Stomach (tissue), 8 donors: ENCODE measurements at regions not wholly inside any gene's neighbourhood (a gene's known extent, or its start where the extent isn't known, plus 50 kb on each side); places are given as distances from the start of the nearest gene placed in this dataset.
"Not testable (repeated sequence)": the region's sequence is repeated elsewhere in the genome, so short reads cannot be mapped to it uniquely, and the experiment has no call there.

Source experiments
- DNase-seq, 2 donors: peaks; one replicate each; pipeline versions ENCODE4 v3.0.0 to v3.0.0-alpha.2; 2013 to 2019
- H3K27ac ChIP-seq, 5 donors: fragments of 200-600 bp in 4 of 5; sonication (generic) in 4 of 5; one replicate each; pipeline ENCODE4 v1.5.1; 2013 to 2019; ENCODE audit warnings: mild to moderate bottlenecking in 1 of 5, moderate library complexity in 1 of 5
- H3K27me3 ChIP-seq, 3 donors: fragments of 200-600 bp; sonication (generic); one replicate each; pipeline ENCODE4 v1.5.1; 2017 to 2019; ENCODE audit warnings: mixed run types in 1 of 3
- H3K36me3 ChIP-seq, 4 donors: fragments of 200-600 bp; sonication (generic); 1 replicate in 3 of 4; 2 replicates in 1 of 4; pipeline ENCODE4 v1.5.1; 2016 to 2019
- H3K4me1 ChIP-seq, 4 donors: fragments of 200-600 bp; sonication (generic); one replicate each; pipeline ENCODE4 v1.5.1; 2016 to 2019
- H3K4me3 ChIP-seq, 4 donors: fragments of 200-600 bp; sonication (generic) in 3 of 4; one replicate each; pipeline ENCODE4 v1.5.1; 2016 to 2019; ENCODE audit warnings: mild to moderate bottlenecking in 1 of 4
- H3K9me3 ChIP-seq, 4 donors: fragments of 200-600 bp; sonication (generic); one replicate each; pipeline ENCODE4 v1.5.1; 2016 to 2019
- EP300 ChIP-seq: sonication (generic); formaldehyde crosslinking; IDR thresholded peaks from one replicate; pipeline ENCODE4 v1.6.1; 2017; ENCODE audit warnings: antibody characterized with exemption
- POLR2A ChIP-seq, 4 donors: fragments of 450-650 bp; IDR thresholded peaks; one replicate each; pipeline ENCODE4 v1.6.1; 2016; ENCODE audit warnings: antibody characterized with exemption in 4 of 4, control low read depth in 2 of 4, mild to moderate bottlenecking in 1 of 4, moderate library complexity in 1 of 4
- POLR2AphosphoS5 ChIP-seq, 3 donors: sonication (generic); formaldehyde crosslinking; IDR thresholded peaks; one replicate each; pipeline ENCODE4 v1.6.1; 2016; ENCODE audit warnings: antibody characterized with exemption in 3 of 3
- WGBS, 5 donors: extraction: QIAGEN DNeasy Blood & Tissue Kit in 3 of 5; methylation state at CpG; one replicate each; pipeline versions ENCODE4 v1.1.5 to v1.1.7; 2013 to 2018; 5-methylcytosine and 5-hydroxymethylcytosine counted together
- intact Hi-C: fragments of 100-400 bp; cut with DNase I; formaldehyde crosslinking; loops from one replicate; pipeline ENCODE4 v1.15.1; 2023; ENCODE audit warnings: low total_unique reads
- TF ChIP-seq, protein P1 (sequence below), 7 experiments: fragments of 450-650 bp in 4 of 7; fragments of 200-600 bp in 3 of 7; sonication (generic) in 3 of 7; IDR thresholded peaks; one replicate each; pipeline ENCODE4 v1.5.1; 2016 to 2019; ENCODE audit warnings: antibody characterized with exemption in 7 of 7, control low read depth in 2 of 7, mild to moderate bottlenecking in 1 of 7
- donor health status: healthy with polysubstance abuse.
- donor health status: Bipolar disorder and iron deficiency.
- donor health status: healthy.

DNA sequence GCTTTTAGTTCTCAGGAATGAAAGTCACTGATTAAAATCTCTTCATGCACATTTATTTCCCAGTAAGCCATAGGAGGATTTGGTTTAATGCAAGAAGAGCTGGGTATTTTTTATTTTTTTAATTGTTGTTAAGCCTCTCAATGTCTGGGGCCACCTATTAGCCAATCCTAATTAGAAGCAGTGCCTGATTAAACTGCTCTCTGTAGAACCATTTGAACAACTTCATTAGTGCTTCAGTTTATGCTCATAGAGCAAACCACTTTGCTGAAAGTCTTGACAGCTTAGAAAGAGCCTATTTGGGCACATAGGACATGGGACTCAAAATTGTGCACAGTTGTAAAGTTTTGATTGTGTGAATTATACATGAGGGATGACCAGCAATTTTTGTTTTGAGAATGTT lies 548.9 kb downstream of the FRK start:
- H3K9me3 ChIP-seq, result no peaks in the 10 kb centered on the region
- intact Hi-C loops, result no loop called here
- H3K36me3 ChIP-seq, result no peaks in the 10 kb centered on the region
- no peaks in the 10 kb centered on the region for H3K27me3 ChIP-seq
- TF ChIP-seq, protein P1, sequence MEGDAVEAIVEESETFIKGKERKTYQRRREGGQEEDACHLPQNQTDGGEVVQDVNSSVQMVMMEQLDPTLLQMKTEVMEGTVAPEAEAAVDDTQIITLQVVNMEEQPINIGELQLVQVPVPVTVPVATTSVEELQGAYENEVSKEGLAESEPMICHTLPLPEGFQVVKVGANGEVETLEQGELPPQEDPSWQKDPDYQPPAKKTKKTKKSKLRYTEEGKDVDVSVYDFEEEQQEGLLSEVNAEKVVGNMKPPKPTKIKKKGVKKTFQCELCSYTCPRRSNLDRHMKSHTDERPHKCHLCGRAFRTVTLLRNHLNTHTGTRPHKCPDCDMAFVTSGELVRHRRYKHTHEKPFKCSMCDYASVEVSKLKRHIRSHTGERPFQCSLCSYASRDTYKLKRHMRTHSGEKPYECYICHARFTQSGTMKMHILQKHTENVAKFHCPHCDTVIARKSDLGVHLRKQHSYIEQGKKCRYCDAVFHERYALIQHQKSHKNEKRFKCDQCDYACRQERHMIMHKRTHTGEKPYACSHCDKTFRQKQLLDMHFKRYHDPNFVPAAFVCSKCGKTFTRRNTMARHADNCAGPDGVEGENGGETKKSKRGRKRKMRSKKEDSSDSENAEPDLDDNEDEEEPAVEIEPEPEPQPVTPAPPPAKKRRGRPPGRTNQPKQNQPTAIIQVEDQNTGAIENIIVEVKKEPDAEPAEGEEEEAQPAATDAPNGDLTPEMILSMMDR (IDR thresholded peaks at IDR 0.05), result no peak
- TF ChIP-seq POLR2AphosphoS5 (IDR thresholded peaks at IDR 0.05), result no peak
- no peak overlapping the region for H3K4me3 ChIP-seq
- no peaks in the 10 kb centered on the region for H3K4me1 ChIP-seq
- no peak overlapping the region for H3K27ac ChIP-seq
- no peak for DNase-seq

DNA sequence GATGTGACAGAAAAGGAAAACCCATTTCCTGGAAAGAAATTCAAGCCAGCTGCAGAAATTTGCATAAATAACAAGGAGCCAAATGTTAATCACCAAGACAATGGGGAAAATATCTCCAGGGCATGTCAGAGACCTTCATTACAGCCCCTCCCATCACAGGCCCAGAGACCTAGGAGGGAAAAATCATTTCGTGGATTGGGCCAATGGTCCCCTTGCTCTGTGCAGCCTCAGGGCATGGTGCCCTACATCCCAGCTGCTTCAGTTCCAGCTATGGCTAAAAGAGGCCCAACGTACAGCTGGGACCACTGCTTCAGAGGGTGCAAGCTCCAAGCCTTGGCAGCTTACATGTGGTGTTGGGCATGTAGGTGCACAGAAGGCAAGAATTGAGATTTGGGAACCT lies 558.3 kb downstream of the FRK start:
- WGBS, 5 donors, result 56 to 66% (median 59%) methylated on average over 2 of the region's 2 CpGs
- H3K4me3 ChIP-seq, H3K9me3 ChIP-seq: not testable (repeated sequence)

DNA sequence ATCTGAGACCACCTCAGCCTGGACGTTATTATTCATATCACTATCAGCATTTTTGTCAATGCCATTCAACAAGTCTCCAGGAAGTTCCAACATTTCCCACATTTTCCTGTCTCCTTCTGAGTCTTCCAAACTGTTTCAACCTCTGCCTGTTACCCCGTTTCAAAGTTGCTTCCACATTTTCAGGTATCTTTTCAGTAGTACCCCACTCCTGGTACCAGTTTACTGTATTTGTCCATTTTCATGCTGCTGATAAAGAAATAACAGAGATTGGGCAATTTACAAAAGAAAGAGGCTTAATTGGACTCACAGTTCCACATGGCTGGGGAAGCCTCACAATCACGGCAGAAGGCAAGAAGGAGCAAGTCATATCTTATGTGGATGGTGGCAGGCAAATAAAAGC lies 565.5 kb downstream of the FRK start:
- WGBS, 5 donors, result 81 to 87% (median 85%) methylated on average over 3 of the region's 3 CpGs
- no peak overlapping the region for H3K4me3 ChIP-seq
- intact Hi-C loops, result no loop called here
- H3K27ac ChIP-seq, result no peak overlapping the region
- H3K9me3 ChIP-seq, result peaks cover 0 to 28% (median 12%) of the 10 kb centered on the region in 4 donors
- no peak for DNase-seq
- H3K27me3 ChIP-seq, result no peaks in the 10 kb centered on the region
- H3K36me3 ChIP-seq, result no peaks in the 10 kb centered on the region
- TF ChIP-seq POLR2AphosphoS5 (IDR thresholded peaks at IDR 0.05) (no peak), POLR2A (IDR thresholded peaks at IDR 0.05) (no peak), EP300 (no peak)
- TF ChIP-seq, protein P1 (IDR thresholded peaks at IDR 0.05), result no peak
- H3K4me1 ChIP-seq, result no peaks in the 10 kb centered on the region

More for the DNA sequence above, 558.3 kb downstream of the FRK start:
- H3K27ac ChIP-seq, H3K36me3 ChIP-seq, H3K27me3 ChIP-seq, H3K4me1 ChIP-seq, DNase-seq, intact Hi-C loops: not testable (repeated sequence)

DNA sequence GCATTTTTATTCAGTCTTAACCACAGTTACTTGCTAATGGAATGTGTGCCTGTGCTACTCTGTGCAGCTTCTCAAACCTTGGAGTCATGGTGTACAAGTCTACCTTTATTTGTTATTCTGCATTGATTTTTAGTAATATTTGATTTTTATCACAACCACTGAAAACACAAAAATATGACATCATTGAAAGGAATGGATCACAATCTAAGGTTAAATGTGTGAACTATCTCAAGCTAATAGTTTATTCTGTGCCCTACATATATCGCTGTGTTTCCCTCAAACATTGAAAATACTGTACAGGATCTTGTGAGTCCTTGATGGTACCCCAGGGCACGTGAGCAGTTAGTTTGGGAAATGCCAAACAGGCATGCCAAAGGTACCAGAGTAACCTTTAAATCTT lies 573.4 kb downstream of the FRK start:
- Histone ChIP-seq H3K9me3 (peaks cover 0 to 1% (median 0%) of the 10 kb centered on the region in 4 donors), H3K27me3 (no peaks in the 10 kb centered on the region), H3K27ac (no peak overlapping the region), H3K36me3 (no peaks in the 10 kb centered on the region), H3K4me1 (no peaks in the 10 kb centered on the region), H3K4me3 (no peak overlapping the region)
- intact Hi-C loops, result no loop called here
- TF ChIP-seq, protein P1 (IDR thresholded peaks at IDR 0.05), result no peak
- TF ChIP-seq POLR2AphosphoS5 (IDR thresholded peaks at IDR 0.05) (no peak), EP300 (no peak), POLR2A (IDR thresholded peaks at IDR 0.05) (no peak)
- WGBS, 5 donors, result 78 to 91% (median 90%) methylated on average over 2 of the region's 2 CpGs
- DNase-seq, result no peak

DNA sequence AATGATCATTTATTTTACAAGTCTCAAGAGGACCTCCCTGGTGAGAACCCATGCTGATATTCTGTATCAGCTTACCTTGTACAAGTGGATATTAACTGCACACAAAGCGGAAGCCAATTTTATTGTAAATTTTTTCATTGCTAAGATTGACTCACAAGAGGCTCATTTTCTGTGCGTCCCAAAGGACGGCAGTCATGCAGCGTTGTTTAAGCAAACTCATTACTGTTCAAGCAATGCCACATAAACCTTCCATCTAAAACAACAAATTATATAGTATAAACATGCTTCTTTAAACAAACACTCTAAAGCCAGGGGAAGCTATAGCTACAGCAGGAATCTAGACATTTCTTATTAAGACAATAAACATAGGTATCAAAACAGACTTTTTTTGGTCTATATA lies 575.3 kb downstream of the FRK start:
- intact Hi-C loops, result no loop called here
- H3K27ac ChIP-seq, result no peak overlapping the region
- H3K36me3 ChIP-seq, result no peaks in the 10 kb centered on the region
- no peaks in the 10 kb centered on the region for H3K27me3 ChIP-seq
- TF ChIP-seq, protein P1 (IDR thresholded peaks at IDR 0.05), result no peak
- TF ChIP-seq POLR2A (IDR thresholded peaks at IDR 0.05), result no peak
- TF ChIP-seq POLR2AphosphoS5 (IDR thresholded peaks at IDR 0.05), result no peak
- no peak for TF ChIP-seq EP300
- no peak for DNase-seq
- no peak overlapping the region for H3K4me3 ChIP-seq
- no peaks in the 10 kb centered on the region for H3K4me1 ChIP-seq
- 63 to 80% (median 71%) methylated on average over 4 of the region's 4 CpGs for WGBS, 5 donors
- H3K9me3 ChIP-seq, result peaks cover 0 to 4% (median 0%) of the 10 kb centered on the region in 4 donors

DNA sequence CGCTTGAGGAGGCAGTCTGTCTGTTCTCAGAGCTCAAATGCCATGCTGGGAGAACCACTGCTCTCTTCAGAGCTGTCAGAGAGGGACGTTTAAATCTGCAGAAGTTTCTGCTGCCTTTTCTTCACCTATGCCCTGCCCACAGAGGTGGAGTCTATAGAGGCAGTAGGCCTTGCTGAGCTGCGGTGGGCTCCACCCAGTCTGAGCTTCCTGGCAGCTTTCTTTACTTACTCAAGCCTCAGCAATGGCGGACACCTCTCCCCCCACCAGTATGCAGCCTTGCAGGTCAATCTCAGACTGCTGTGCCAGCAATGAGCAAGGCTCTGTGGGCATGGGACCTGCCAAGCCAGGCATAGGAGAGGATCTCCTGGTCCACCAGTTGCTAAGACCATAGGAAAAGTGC lies 580.1 kb downstream of the FRK start:
- intact Hi-C loops, H3K9me3 ChIP-seq, H3K27me3 ChIP-seq, H3K36me3 ChIP-seq, DNase-seq, H3K4me3 ChIP-seq, H3K27ac ChIP-seq, H3K4me1 ChIP-seq: not testable (repeated sequence)
- WGBS, 5 donors, result 60 to 79% (median 74%) methylated on average over 3 to 4 of the region's 4 CpGs
